ENCODE measurements at regions not wholly inside any gene's neighbourhood (a gene's known extent, or its start where the extent isn't known, plus 50 kb on each side); places are given as distances from the start of the nearest gene placed in this dataset.
"Not testable (repeated sequence)": the region's sequence is repeated elsewhere in the genome, so short reads cannot be mapped to it uniquely, and the experiment has no call there.

DNA sequence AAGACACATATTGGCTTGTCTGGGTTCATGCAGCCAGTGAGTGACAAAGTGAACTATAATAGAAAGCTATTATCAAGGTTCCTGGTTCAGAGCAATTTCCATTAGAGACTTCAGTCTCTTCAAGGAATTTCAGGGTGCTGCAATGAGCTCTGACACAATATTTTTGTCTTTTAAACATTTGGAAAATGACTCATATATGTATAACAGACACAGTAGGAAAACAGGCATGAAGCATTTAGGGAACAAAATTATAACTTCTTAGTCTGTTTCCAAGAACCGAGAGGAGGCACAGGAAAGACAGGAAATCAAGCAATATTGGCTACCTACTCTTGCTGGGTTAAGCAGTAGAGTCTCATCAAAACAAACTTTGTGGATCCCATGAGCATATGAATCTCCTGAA lies 170.4 kb downstream of the PTPRC start:
- DNase-seq, result no peak

DNA sequence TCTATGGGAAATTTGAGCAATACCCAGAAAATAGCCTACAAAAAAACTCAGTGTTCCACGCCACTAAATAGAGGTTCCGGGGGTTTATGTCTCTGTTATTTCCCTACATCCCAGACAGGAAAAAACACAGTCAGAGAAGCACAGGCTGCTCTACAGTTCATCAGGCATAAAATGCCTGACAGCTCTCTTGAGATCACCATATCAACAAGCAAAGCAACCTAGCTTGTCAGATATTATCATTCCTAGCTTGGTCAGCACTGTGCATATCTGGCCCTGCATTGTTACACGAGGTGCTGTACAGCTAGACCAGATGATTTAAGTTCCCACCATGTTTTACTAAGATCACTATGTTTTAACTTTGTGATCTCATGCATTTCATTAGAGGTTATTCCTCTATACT lies 172.6 kb downstream of the PTPRC start:
- DNase-seq, result no peak

- DNase-seq, result no peak
Observed at GRCh38 chr1:198823626-198824025, 184.8 kb downstream of the PTPRC start.

DNA sequence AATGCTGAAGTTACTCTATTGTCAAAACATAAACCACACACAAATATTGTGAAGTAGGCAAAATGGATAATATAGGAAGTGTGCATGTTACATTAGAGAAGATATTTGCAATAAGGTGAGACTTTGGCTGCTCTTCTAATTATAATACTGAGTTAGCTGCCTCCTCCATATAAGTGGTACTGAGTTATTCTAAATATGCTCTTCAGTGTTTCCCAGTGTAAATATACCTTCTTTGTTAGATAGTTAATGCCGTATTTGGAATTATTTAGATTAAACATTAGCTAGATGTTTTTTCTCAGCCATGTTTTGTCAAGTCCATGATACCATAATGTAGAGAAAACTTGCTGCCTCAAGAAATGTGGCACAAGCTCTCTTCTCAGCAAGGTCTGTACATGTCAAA lies 186.4 kb downstream of the PTPRC start:
- no peak for DNase-seq

DNA sequence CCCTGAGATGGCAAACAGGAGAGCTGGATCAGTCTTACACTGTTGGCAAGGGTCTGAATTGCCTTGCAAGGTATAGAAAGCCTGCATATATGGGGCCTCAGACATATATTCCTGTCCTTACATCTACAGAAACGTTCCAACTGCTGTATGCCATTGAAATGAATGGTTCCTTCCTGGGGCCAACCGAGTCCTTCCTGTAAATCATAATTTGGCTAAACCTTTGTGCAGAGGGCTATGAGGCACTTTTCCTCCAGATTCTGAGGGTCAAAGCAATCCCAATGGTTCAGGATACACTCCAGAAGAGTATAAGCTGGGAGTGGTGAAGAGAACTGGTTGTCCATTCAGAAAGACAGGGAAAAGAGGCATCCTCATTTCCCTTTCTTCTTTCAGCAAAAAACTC lies 190.5 kb downstream of the PTPRC start:
- DNase-seq, result no peak

DNA sequence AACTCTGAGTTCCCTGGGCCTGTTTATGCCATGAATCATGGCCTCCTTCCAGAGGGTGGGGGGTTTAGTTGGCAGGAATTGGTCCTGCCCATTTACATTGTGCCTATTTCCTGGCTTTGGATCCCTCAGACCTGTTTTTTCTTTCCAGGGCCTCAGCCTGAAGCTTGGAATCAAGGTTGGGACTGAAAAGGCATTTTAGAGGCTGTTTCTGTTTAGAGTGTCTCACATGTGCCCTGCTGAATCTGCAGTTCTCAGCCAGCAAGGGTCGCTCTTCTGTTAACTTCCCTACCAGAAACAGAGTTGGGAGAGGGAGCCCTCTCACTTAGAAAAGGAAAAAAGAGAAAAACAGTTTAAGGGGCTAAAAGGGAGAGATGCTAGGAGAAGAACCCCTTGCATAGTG lies 191.1 kb downstream of the PTPRC start:
- DNase-seq, result no peak

DNA sequence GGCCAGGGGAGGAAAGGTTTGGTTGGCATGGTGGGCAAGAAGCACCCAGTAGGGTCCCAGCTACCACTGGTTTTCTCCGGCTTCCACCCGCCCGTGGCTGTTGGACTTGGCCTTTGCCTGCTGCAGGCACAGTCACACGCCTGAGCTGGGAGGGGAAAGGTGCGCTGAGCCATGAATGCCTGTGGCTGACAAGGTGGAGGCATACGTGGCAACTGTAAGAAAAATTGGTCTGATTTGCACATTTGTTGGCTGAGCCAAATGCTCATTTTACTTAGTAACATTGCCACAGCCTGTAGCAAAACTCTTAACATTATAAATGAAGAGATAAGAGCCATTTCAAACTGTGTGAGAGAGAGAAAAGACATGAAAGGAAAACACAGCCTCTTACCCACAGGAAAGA lies 191.6 kb downstream of the PTPRC start:
- no peak for DNase-seq

DNA sequence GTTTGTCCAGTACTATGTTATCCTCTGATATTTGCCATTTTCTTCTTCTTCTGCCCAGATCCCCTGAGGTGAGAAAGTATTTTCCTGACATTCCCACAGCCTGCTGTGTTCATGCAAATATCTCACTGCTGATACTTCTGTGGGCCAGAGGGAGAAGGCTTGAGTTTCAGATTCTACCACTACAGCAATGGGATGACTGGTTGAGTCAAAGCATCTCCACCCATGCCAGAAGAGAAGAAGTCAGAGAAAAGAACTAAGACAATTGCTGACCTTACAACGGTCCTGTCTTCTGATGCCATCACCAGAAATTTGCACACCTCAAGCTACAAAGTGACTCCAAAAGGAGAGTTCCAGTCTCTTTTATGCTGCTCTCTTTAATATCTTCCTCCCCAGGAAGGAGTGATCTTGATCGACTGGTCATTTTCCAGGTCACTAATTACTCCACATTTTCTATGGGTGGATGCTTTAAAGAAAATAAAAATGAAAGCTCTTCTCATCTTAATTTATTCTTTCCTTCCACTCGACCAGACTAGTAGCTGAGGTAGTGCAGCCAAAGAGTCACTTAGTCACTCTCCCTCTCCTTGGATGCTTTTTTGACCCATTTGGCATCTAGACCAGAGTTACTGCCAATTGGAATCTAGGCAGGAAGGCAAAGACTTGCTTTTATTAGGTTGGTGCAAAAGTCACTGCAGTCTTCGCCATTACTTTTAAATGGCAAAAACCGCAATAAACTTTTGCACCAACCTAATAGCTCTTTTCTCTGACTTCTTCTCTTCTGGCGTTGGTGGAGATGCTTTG lies 195.1 kb downstream of the PTPRC start:
- DNase-seq, result no peak

DNA sequence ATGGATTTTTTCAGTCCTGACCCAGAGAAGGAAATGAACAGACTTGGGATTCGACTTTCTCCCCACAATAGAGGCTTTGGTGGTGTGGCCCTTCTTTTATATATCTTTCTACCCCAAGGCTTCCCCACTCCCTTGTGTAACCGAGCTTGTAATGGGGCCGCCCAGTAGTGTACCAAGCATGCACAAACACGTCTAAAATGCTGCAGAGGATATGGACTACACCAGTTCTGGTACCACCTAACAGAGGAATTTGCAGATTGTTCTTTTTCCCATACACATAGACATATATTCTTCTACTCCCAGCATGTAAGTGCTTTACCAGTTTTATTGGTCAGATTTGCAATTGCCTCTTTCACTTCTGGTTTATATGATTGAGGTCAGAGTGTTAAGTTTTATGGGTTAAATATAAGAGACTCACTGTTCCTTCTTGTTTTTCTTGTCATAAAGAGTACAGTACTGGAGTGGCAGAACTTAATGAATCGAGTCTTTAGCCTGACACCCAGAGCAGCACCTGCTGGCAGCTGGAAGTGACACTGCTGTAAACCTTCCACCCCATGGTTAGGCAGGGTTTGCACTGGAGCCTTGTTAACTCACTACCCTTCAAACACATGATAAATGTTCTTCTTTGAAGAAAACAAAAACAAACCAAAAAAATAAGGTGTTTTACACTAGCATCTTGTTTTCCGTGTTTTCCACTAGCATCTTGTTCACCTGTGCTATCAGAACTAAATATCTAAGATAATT lies 198.6 kb downstream of the PTPRC start:
- no peak for DNase-seq

GRCh38 chr1:198838022-198838342 lies 199.1 kb downstream of the PTPRC start:
- DNase-seq, result no peak

DNA sequence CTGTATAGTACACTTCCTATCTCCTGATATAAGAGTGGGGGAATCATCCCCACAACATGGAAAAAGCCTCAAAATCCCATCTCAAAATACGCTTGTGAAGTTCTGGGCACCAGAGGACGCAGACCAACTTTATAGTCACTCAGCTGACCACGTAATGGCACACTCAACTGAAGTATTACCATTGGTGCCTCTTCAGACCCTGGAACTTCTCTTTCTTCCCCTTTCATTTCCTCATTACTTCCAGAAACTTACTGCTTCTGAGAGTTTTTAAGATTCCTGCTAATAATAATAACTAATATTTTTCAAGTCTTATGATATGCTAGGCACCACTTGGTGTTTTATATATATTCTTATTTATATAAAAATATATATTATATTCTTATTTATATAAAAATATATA lies 202.6 kb downstream of the PTPRC start:
- no peak for DNase-seq

DNA sequence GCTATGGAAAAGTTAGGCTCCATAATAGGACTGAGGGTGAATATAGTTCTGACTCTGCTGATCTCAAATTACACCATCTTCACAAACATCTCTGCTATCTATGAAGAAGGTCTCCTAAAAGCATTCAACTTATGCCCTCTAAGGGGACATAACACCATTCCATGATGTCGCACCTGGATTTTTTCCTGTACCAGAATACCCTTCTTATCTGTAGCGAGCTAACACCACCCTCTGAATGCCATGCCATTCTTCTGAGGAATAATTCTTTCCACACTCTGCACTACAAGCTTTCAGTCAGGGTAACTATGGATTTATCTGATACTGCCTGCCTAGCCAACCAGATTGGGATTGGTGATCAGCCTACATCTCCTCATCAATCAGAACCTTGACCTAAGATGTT lies 203.8 kb downstream of the PTPRC start:
- no peak for DNase-seq

DNA sequence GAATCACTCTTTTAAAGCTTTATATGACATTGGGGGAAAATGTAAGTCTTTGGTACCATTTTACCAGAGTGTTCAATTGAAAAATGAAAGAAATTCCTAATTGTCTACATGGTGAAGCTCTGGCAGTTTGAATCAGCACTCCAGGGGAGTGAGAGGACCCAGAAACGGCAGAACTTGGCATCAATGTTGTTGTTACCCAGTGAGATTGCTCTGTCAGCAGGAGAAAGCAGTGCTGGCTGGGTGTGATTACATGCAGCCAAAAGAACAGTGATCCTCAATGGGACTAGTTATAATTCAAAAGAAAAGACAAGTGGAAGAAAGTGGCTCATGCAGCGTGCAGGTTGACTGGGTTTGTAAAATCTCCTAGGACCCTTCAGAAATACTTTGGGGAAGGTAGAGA lies 206.4 kb downstream of the PTPRC start:
- no peak for DNase-seq

DNA sequence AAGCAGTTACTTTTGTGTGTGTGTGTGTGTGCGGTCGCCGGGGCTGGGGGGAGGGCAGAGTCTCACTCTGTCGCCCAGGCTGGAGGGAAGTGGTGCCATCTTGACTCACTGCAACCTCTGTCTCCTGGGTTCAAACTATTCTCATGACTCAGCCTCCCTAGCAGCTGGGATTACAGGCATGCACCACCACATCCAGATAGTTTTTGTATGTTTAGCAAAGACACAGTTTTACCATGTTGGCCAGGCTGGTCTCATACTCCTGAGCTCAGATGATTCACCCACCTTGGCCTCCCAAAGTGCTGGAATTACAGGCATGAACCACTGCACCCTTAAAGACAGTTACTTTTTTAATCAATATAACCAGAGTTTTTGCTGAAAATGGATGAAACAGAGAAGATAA lies 207.0 kb downstream of the PTPRC start:
- peak; percentile 6 for DNase-seq

GRCh38 chr1:198846556-198846955 lies 207.7 kb downstream of the PTPRC start:
- DNase-seq, result no peak

DNA sequence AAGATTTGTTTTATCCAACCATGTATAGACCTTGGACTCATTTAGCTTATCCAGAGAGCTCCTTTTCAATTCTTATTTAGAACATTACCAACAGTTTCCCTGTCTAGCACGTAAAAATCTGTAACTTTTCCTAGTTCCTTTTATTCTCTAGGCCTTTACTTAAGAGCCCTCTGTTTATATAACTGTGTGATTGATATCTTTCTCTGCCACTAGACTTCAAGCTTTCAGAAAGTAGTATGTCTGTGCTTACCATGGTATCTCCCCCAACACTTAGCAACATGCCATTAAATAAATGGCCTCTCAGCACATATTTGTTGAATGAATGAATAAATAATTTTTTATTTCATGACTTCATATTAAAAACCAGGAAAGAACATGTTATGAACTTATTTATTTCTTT lies 209.4 kb downstream of the PTPRC start:
- DNase-seq, result no peak

- DNase-seq, result no peak
Observed at GRCh38 chr1:198848649-198849048, 209.8 kb downstream of the PTPRC start.

DNA sequence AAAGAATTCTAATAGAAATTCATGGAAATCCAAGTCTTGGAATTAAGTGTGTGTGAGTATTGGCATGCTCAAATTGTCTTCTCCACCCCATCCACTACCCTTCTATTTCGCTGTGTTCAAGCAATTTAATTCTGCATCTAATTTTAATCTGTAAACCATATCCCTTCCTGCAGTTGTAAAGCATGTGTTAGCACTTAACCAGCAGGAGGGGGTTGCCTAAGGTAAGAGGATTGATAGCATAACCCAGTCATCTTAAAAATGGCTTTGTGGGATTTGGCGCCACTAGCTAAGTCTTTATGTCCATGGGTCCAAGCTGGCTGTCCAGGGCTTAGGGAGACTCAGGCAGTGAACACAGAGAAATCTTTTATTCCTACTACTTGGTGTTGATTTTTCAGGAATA lies 210.3 kb downstream of the PTPRC start:
- no peak for DNase-seq

- DNase-seq, result no peak
Observed at GRCh38 chr1:198850196-198850595, 211.4 kb downstream of the PTPRC start.

DNA sequence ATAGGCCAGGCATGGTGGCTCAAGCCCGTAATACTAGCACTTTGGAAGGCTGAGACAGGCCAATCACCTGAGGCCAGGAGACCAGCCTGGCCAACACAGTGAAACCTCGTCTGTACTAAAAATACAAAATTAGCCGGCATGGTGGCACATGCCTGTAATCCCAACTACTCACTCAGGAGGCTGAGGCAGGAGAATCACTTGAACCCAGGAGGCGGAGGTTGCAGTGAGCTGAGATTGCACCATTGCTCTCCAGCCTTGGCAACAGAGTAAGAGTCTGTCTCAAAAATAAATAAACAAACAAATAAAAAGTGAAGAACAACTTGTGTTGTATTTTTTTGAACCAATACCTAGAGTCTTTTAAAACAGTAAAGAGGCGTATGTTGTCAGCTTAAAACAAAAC lies 212.1 kb downstream of the PTPRC start:
- not testable (repeated sequence) for DNase-seq

DNA sequence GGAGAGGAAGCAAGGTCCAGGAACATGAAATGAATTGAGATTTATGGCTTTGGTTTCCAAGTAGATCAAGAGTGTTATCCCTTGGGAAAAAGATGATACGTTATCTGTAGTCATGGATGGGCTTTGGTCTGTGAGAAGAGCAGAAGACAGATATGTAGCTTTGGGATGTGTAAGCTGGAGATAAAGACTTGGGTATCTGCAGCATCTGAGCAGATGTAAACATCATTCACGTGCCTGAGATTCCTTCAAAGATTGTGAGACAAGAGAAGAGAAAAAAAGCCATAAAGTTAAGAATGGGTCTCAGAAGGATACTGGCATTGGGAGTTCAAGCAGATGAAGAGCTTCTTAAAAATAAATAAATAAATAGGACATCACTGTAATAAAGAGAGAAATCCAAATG lies 217.8 kb downstream of the PTPRC start:
- DNase-seq, result no peak

DNA sequence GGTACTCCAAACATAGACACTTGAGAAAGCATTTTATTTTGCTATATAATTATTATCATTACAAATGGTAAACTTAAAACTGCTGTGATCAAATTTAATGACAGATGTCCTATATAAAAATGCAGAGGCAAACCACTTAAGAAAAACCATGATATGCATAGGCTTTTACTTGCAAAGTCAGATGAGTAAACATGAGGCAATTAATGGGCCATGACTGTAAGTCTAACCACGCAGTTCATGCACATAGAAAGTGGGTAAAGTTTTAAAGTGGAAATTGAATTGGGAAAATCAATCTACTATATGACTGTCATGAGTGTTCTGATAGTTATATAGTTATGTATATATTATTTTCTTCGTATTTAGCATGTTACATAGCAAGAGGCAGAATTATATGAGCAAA lies 219.2 kb downstream of the PTPRC start:
- DNase-seq, result no peak

- DNase-seq, result no peak
Observed at GRCh38 chr1:198860371-198860770, 221.5 kb downstream of the PTPRC start.

DNA sequence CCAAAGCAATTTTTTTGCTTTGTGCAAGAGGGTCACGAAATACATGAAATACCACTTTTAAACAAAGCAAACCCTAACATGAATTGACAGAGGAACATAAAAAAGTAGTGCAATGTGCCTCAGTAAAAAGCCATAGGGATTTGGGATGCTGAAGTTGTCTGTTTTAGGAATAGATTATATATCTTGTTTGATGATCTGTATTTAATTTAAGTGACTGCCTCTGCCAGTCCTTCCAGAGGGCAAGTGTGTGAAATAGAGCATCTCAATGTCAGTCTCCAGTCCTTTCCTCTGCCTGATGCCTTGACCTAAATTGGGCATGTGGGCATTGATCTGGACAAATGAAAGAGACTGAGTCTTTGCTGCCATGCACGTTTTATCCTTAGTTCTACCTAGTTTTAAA lies 222.8 kb downstream of the PTPRC start:
- no peak for DNase-seq

GRCh38 chr1:198864695-198865094 lies 225.9 kb downstream of the PTPRC start:
- no peak for DNase-seq

Data from NCI-H226 (cell line).